ENCODE measurements at regions not wholly inside any gene's neighbourhood (a gene's known extent, or its start where the extent isn't known, plus 50 kb on each side); places are given as distances from the start of the nearest gene placed in this dataset.

GRCh38 chr10:29199339-29199738, 89.5 kb upstream of the LYZL1 start:
- TF ChIP-seq ZNF431 (CRISPR knock-in tag; IDR thresholded peaks at IDR 0.05), result no peak
- TF ChIP-seq JUND (IDR thresholded peaks at IDR 0.05; ENCODE audit: borderline replicate concordance, low read depth, low read length), result no peak
- no peak for TF ChIP-seq JUND (tag; IDR thresholded peaks at IDR 0.05; ENCODE audit: borderline replicate concordance, low read depth, low read length)
